GM18517 (cell line): ENCODE measurements at regions not wholly inside any gene's neighbourhood (a gene's known extent, or its start where the extent isn't known, plus 50 kb on each side); places are given as distances from the start of the nearest gene placed in this dataset.
"Not testable (repeated sequence)": the region's sequence is repeated elsewhere in the genome, so short reads cannot be mapped to it uniquely, and the experiment has no call there.

Experiments
- ATAC-seq: cut with Tn5 transposase; IDR thresholded peaks from one replicate; pipeline ENCODE4 v1.9.1; 2021; ENCODE audit warnings: mild to moderate bottlenecking, moderate library complexity; ENCODE audit not compliant: unreplicated experiment

- ATAC-seq, result no peak
Measured at GRCh38 chr9:84054341-84055010, 73.9 kb downstream of the RMI1 start.

- no peak for ATAC-seq
Measured at GRCh38 chr9:84057662-84058061, 77.1 kb downstream of the RMI1 start.

- no peak for ATAC-seq
Measured at GRCh38 chr9:84059936-84060335, 79.3 kb downstream of the RMI1 start.

- no peak for ATAC-seq
Measured at GRCh38 chr9:84061613-84062193, 81.1 kb downstream of the RMI1 start.

- no peak for ATAC-seq
Measured at GRCh38 chr9:84062538-84062937, 81.9 kb downstream of the RMI1 start.

- no peak for ATAC-seq
Measured at GRCh38 chr9:84067821-84068220, 87.2 kb downstream of the RMI1 start.

GRCh38 chr9:84068872-84069271 lies 88.3 kb downstream of the RMI1 start:
- no peak for ATAC-seq

GRCh38 chr9:84070590-84070989 lies 90.0 kb downstream of the RMI1 start:
- ATAC-seq, result no peak

- no peak for ATAC-seq
Measured at GRCh38 chr9:84072621-84073180, 92.1 kb downstream of the RMI1 start.

GRCh38 chr9:84075004-84075403 lies 94.4 kb downstream of the RMI1 start:
- ATAC-seq, result no peak

GRCh38 chr9:84076384-84076783 lies 95.8 kb downstream of the RMI1 start:
- ATAC-seq, result no peak

- not testable (repeated sequence) for ATAC-seq
Measured at GRCh38 chr9:84077816-84078215, 97.2 kb downstream of the RMI1 start.

GRCh38 chr9:84079994-84080393 lies 99.4 kb downstream of the RMI1 start:
- ATAC-seq, result no peak

- ATAC-seq, result no peak
Measured at GRCh38 chr9:84101964-84102632, 121.5 kb downstream of the RMI1 start.

GRCh38 chr9:84103651-84104377 lies 123.2 kb downstream of the RMI1 start:
- no peak for ATAC-seq

GRCh38 chr9:84107081-84107480 lies 126.5 kb downstream of the RMI1 start:
- no peak for ATAC-seq

GRCh38 chr9:84107995-84108394 lies 127.4 kb downstream of the RMI1 start:
- no peak for ATAC-seq

- ATAC-seq, result no peak
Measured at GRCh38 chr9:84111726-84112125, 131.1 kb downstream of the RMI1 start.

- no peak for ATAC-seq
Measured at GRCh38 chr9:84121991-84122523, 141.5 kb downstream of the RMI1 start.

- ATAC-seq, result no peak
Measured at GRCh38 chr9:84122572-84122971, 142.0 kb downstream of the RMI1 start.
